Endothelial cell of umbilical vein (primary cell): ENCODE measurements at regions not wholly inside any gene's neighbourhood (a gene's known extent, or its start where the extent isn't known, plus 50 kb on each side); places are given as distances from the start of the nearest gene placed in this dataset.

Experiments used
- BruUV-seq: library from RNA; stranded (reverse); fragments of 400-500 nt; replicated peaks from 2 replicates; lab custom pipeline; 2021; lab: Mats Ljungman, UMichigan
- CTCF ChIA-PET: fragments of 300-600, 350-600 bp; sonication (Branson Sonifier 250); formaldehyde crosslinking; loops from one replicate; lab custom pipeline; 2021; ENCODE audit warnings: antibody characterized with exemption, inconsistent platforms; lab: Charles Lee
- POLR2A ChIA-PET: fragments of 300-600, 350-600 bp; sonication (Branson Sonifier 250); formaldehyde crosslinking; loops from one replicate; lab custom pipeline; 2021; ENCODE audit warnings: antibody characterized with exemption, inconsistent platforms; lab: Charles Lee
- DNase-seq: peaks from one replicate; pipeline ENCODE4 v3.0.0-alpha.2; 2011; ENCODE audit warnings: low read depth, low spot score
- FAIRE-seq: peaks from 2 replicates; lab custom pipeline; 2011; peaks lifted over from hg19 to GRCh38; lab: Jason Lieb, UNC
- H2AFZ ChIP-seq: 2 replicates; pipeline ENCODE4 v1.6.0; 2012; ENCODE audit warnings: low read depth, low read length, control low read depth, inconsistent platforms
- H3K27ac ChIP-seq: 2 replicates; pipeline ENCODE4 v1.5.1; 2011; ENCODE audit warnings: low read depth, mild to moderate bottlenecking, control low read depth, low read length, moderate library complexity; ENCODE audit not compliant: insufficient read depth
- H3K27me3 ChIP-seq, 2 experiments: 2 replicates each; pipeline versions ENCODE4 v1.6.0 to v1.6.1; 2011; ENCODE audit warnings: low read length in 2 of 2, mixed read lengths in 1 of 2; ENCODE audit not compliant: control insufficient read depth in 2 of 2, insufficient read depth in 2 of 2
- H3K36me3 ChIP-seq, 2 experiments: 2 replicates in 1 of 2; 3 replicates in 1 of 2; pipeline ENCODE4 v1.5.1; 2011; ENCODE audit warnings: low read length in 2 of 2, mild to moderate bottlenecking in 1 of 2, moderate library complexity in 1 of 2; ENCODE audit not compliant: control insufficient read depth in 2 of 2, insufficient read depth in 2 of 2; ENCODE audit errors: extremely low read depth in 1 of 2
- H3K4me1 ChIP-seq: 3 replicates; pipeline ENCODE4 v1.5.1; 2011; ENCODE audit warnings: mild to moderate bottlenecking, low read length; ENCODE audit not compliant: control insufficient read depth, insufficient read depth; ENCODE audit errors: extremely low read depth
- H3K4me2 ChIP-seq: 2 replicates; pipeline ENCODE4 v1.6.1; 2011; ENCODE audit warnings: low read length, control low read depth, mixed read lengths; ENCODE audit not compliant: insufficient read depth
- H3K4me3 ChIP-seq, 3 experiments: fragments of 200-600 bp in 1 of 3; sonication (generic), shearing (Covaris generic) in 1 of 3; replicated peaks in 1 of 3; 2 replicates each; pipeline ENCODE4 v1.5.1; 2011 to 2016; ENCODE audit warnings: control low read depth in 3 of 3, low read length in 3 of 3, mild to moderate bottlenecking in 2 of 3, inconsistent platforms in 1 of 3, low read depth in 1 of 3, moderate library complexity in 1 of 3; ENCODE audit not compliant: insufficient read depth in 1 of 3
- H3K79me2 ChIP-seq: 2 replicates; pipeline ENCODE4 v1.6.0; 2012; ENCODE audit warnings: low read length, inconsistent platforms; ENCODE audit not compliant: control insufficient read depth, insufficient read depth
- H3K9ac ChIP-seq: replicated peaks from 2 replicates; pipeline ENCODE3; 2011; ENCODE audit warnings: low read length, control low read depth; ENCODE audit not compliant: insufficient read depth; ENCODE audit errors: extremely low read depth
- H3K9me1 ChIP-seq: replicated peaks from 3 replicates; pipeline ENCODE4 v1.6.0; 2011; ENCODE audit warnings: mild to moderate bottlenecking, low read length; ENCODE audit not compliant: control insufficient read depth, insufficient read depth; ENCODE audit errors: extremely low read depth
- H3K9me3 ChIP-seq: replicated peaks from 2 replicates; pipeline ENCODE4 v1.5.1; 2012; ENCODE audit warnings: low read length, inconsistent platforms; ENCODE audit not compliant: control insufficient read depth, insufficient read depth
- H4K20me1 ChIP-seq: replicated peaks from 2 replicates; pipeline ENCODE3; 2011; ENCODE audit warnings: mild to moderate bottlenecking, low read length; ENCODE audit not compliant: control insufficient read depth, insufficient read depth; ENCODE audit errors: extremely low read depth
- EZH2 ChIP-seq: IDR thresholded peaks from 2 replicates; pipeline ENCODE4 v1.6.1; 2012; ENCODE audit warnings: borderline replicate concordance, low read depth, mild to moderate bottlenecking, moderate library complexity, low read length, inconsistent platforms; ENCODE audit not compliant: severe bottlenecking
- FOS ChIP-seq: IDR thresholded peaks from 2 replicates; pipeline ENCODE4 v1.6.1; 2011; ENCODE audit warnings: mild to moderate bottlenecking, low read length, moderate library complexity, borderline replicate concordance; ENCODE audit not compliant: insufficient read depth
- GATA2 ChIP-seq: IDR thresholded peaks from 2 replicates; pipeline ENCODE4 v1.7.0; 2011; ENCODE audit warnings: low read depth, mild to moderate bottlenecking, moderate library complexity, mixed read lengths, low read length; ENCODE audit not compliant: insufficient read length, insufficient read depth
- JUN ChIP-seq: IDR thresholded peaks from 2 replicates; pipeline ENCODE4 v1.6.1; 2011; ENCODE audit warnings: borderline replicate concordance, low read depth; ENCODE audit not compliant: insufficient read length, insufficient read depth
- MAX ChIP-seq: IDR thresholded peaks from 2 replicates; pipeline ENCODE4 v1.6.1; 2011; ENCODE audit not compliant: insufficient read depth, insufficient read length
- MYC ChIP-seq: IDR thresholded peaks from one replicate; pipeline ENCODE4 v1.6.1; 2011; ENCODE audit warnings: mild to moderate bottlenecking, low read depth, low read length
- POLR2A ChIP-seq: IDR thresholded peaks from 2 replicates; pipeline ENCODE4 v1.6.1; 2012; ENCODE audit warnings: low read depth, mild to moderate bottlenecking, control low read depth, low read length
- POLR2AphosphoS5 ChIP-seq: IDR thresholded peaks from 2 replicates; pipeline ENCODE4 v1.6.1; 2012; ENCODE audit warnings: low read depth, mild to moderate bottlenecking, control low read depth, low read length, moderate library complexity; ENCODE audit not compliant: insufficient read depth
- dilution Hi-C: fragments of 300-500 bp; cut with MboI; formaldehyde crosslinking; loops from one replicate; pipeline ENCODE4 v1.15.0; 2019; ENCODE audit warnings: low sequenced_read_pairs; ENCODE audit not compliant: extremely low pct_ligation_motif_present
- intact Hi-C: fragments of 100-400 bp; cut with micrococcal nuclease; formaldehyde crosslinking; loops from one replicate; pipeline ENCODE4 v1.10.0; 2022
- TF ChIP-seq, protein P1 (sequence below), 2 donors: IDR thresholded peaks; 1 replicate in 1 of 2; 2 replicates in 1 of 2; pipeline ENCODE4 v1.5.1; 2011; ENCODE audit warnings: low read length in 2 of 2, mild to moderate bottlenecking in 2 of 2, moderate library complexity in 2 of 2, control low read depth in 1 of 2, inconsistent platforms in 1 of 2, low read depth in 1 of 2; ENCODE audit not compliant: insufficient read depth in 1 of 2; ENCODE audit errors: extremely low read depth in 1 of 2

GRCh38 chr2:226233388-226233787, 566.2 kb downstream of the IRS1 start:
- ChIA-PET CTCF (no interaction called here), POLR2A (no interaction called here)
- Histone ChIP-seq H3K9ac (no peak overlapping the region), H3K4me1 (no peaks in the 10 kb centered on the region), H4K20me1 (no peaks in the 10 kb centered on the region), H3K27ac (no peak overlapping the region), H3K79me2 (no peaks in the 10 kb centered on the region), H3K9me3 (no peaks in the 10 kb centered on the region), H3K4me3 (no peak overlapping the region), H3K4me2 (no peak overlapping the region), H3K36me3 (no peaks in the 10 kb centered on the region), H2AFZ (no peak overlapping the region), H3K9me1 (no peaks in the 10 kb centered on the region), H3K27me3 (no peaks in the 10 kb centered on the region)
- intact Hi-C loops (no loop called here), dilution Hi-C loops (no loop called here)
- TF ChIP-seq JUN (no peak), EZH2 (no peak), POLR2AphosphoS5 (no peak), FOS (no peak), MYC (no peak), MAX (no peak), POLR2A (no peak), GATA2 (no peak)
- TF ChIP-seq, protein P1, sequence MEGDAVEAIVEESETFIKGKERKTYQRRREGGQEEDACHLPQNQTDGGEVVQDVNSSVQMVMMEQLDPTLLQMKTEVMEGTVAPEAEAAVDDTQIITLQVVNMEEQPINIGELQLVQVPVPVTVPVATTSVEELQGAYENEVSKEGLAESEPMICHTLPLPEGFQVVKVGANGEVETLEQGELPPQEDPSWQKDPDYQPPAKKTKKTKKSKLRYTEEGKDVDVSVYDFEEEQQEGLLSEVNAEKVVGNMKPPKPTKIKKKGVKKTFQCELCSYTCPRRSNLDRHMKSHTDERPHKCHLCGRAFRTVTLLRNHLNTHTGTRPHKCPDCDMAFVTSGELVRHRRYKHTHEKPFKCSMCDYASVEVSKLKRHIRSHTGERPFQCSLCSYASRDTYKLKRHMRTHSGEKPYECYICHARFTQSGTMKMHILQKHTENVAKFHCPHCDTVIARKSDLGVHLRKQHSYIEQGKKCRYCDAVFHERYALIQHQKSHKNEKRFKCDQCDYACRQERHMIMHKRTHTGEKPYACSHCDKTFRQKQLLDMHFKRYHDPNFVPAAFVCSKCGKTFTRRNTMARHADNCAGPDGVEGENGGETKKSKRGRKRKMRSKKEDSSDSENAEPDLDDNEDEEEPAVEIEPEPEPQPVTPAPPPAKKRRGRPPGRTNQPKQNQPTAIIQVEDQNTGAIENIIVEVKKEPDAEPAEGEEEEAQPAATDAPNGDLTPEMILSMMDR (IDR thresholded peaks at IDR 0.05; ENCODE audit: extremely low read depth in 1 of 2, insufficient read depth in 1 of 2, low read depth in 1 of 2, low read length in 2 of 2): no peak
- FAIRE-seq (no peak), DNase-seq (no peak)
- BruUV-seq: no TSS peak
